H1 (cell line): ENCODE measurements at regions not wholly inside any gene's neighbourhood (a gene's known extent, or its start where the extent isn't known, plus 50 kb on each side); places are given as distances from the start of the nearest gene placed in this dataset.

Experiments
- CTCF ChIA-PET: fragments of 300-600 bp; sonication (Branson Sonifier 250); formaldehyde crosslinking; loops from one replicate; lab custom pipeline; 2021; ENCODE audit not compliant: partially characterized antibody; lab: Charles Lee
- POLR2A ChIA-PET: fragments of 300-600 bp; sonication (Branson Sonifier 250); formaldehyde crosslinking; loops from one replicate; lab custom pipeline; 2021; ENCODE audit warnings: inconsistent platforms; ENCODE audit not compliant: partially characterized antibody; lab: Charles Lee
- DNase-seq, 2 experiments: peaks; one replicate each; pipeline versions ENCODE4 v3.0.0 to v3.0.0-alpha.2; 2010 to 2022; ENCODE audit warnings: low spot score in 2 of 2, low read depth in 1 of 2, mixed read lengths in 1 of 2
- FAIRE-seq: peaks from 2 replicates; lab custom pipeline; 2011; peaks lifted over from hg19 to GRCh38; lab: Jason Lieb, UNC
- H2AFZ ChIP-seq: 2 replicates; pipeline ENCODE4 v1.8.1; 2012; ENCODE audit warnings: low read length, inconsistent platforms
- H2AK5ac ChIP-seq: 2 replicates; pipeline ENCODE4 v1.6.1; 2013; ENCODE audit warnings: low read depth, low read length
- H2BK120ac ChIP-seq: replicated peaks from 2 replicates; pipeline ENCODE3; 2013; ENCODE audit warnings: low read depth, low read length, inconsistent platforms
- H2BK12ac ChIP-seq: 2 replicates; pipeline ENCODE4 v1.6.1; 2013; ENCODE audit warnings: low read depth, low read length
- H2BK15ac ChIP-seq: 2 replicates; pipeline ENCODE4 v1.6.1; 2013; ENCODE audit warnings: low read length
- H2BK20ac ChIP-seq: 2 replicates; pipeline ENCODE4 v1.6.1; 2013; ENCODE audit warnings: low read length
- H2BK5ac ChIP-seq: 2 replicates; pipeline ENCODE4 v1.6.1; 2013; ENCODE audit warnings: low read depth, low read length
- H3K14ac ChIP-seq: 2 replicates; pipeline ENCODE4 v1.6.1; 2013; ENCODE audit warnings: inconsistent platforms; ENCODE audit not compliant: insufficient read length
- H3K18ac ChIP-seq: 2 replicates; pipeline ENCODE4 v1.6.1; 2013; ENCODE audit warnings: low read length; ENCODE audit errors: extremely low read depth
- H3K23ac ChIP-seq: 2 replicates; pipeline ENCODE4 v1.6.1; 2013; ENCODE audit warnings: inconsistent platforms; ENCODE audit not compliant: insufficient read length
- H3K23me2 ChIP-seq: 2 replicates; pipeline ENCODE4 v1.6.1; 2013; ENCODE audit warnings: low read depth, low read length
- H3K27ac ChIP-seq: 2 replicates; pipeline ENCODE4 v1.6.1; 2011; ENCODE audit warnings: low read depth, low read length, inconsistent platforms
- H3K27me3 ChIP-seq, 4 experiments: replicated peaks in 1 of 4; 1 replicate in 1 of 4; 2 replicates in 3 of 4; pipeline versions ENCODE4 v1.6.1 to v1.8.1; 2011 to 2013; ENCODE audit warnings: low read length in 3 of 4, mild to moderate bottlenecking in 3 of 4, inconsistent platforms in 2 of 4, mixed read lengths in 2 of 4, moderate library complexity in 1 of 4; ENCODE audit not compliant: control insufficient read depth in 3 of 4, insufficient read depth in 3 of 4; ENCODE audit errors: extremely low read depth in 1 of 4
- H3K36me3 ChIP-seq, 4 experiments: 2 replicates each; pipeline versions ENCODE4 v1.6.1 to v1.8.1; 2011 to 2013; ENCODE audit warnings: mild to moderate bottlenecking in 4 of 4, low read length in 3 of 4, moderate library complexity in 2 of 4, control low read depth in 1 of 4, inconsistent platforms in 1 of 4; ENCODE audit not compliant: insufficient read depth in 4 of 4, control insufficient read depth in 2 of 4
- H3K4ac ChIP-seq: replicated peaks from 2 replicates; pipeline ENCODE3; 2013; ENCODE audit warnings: low read length, low read depth, mixed read lengths, inconsistent platforms; ENCODE audit not compliant: insufficient read length
- H3K4me1 ChIP-seq, 4 experiments: replicated peaks in 1 of 4; 1 replicate in 1 of 4; 2 replicates in 3 of 4; pipeline versions ENCODE4 v1.6.1 to v1.8.1; 2011 to 2013; ENCODE audit warnings: low read length in 3 of 4, inconsistent platforms in 2 of 4, mixed read lengths in 1 of 4; ENCODE audit not compliant: insufficient read depth in 4 of 4, control insufficient read depth in 3 of 4
- H3K4me2 ChIP-seq, 2 experiments: 2 replicates each; pipeline versions ENCODE4 v1.6.1 to v1.8.1; 2011 to 2013; ENCODE audit warnings: low read depth in 2 of 2, low read length in 2 of 2, control low read depth in 1 of 2, inconsistent platforms in 1 of 2, mild to moderate bottlenecking in 1 of 2; ENCODE audit not compliant: insufficient read depth in 1 of 2
- H3K4me3 ChIP-seq, 4 experiments: fragments of 200-600, 300-600 bp in 1 of 4; sonication (generic), shearing (Covaris generic), sonication (Bioruptor Twin) in 1 of 4; 2 replicates each; pipeline versions ENCODE4 v1.5.1 to v1.8.1; 2011 to 2016; ENCODE audit warnings: low read length in 4 of 4, low read depth in 3 of 4, control low read depth in 2 of 4, inconsistent platforms in 2 of 4, mild to moderate bottlenecking in 2 of 4, mixed read lengths in 1 of 4, moderate library complexity in 1 of 4; ENCODE audit not compliant: insufficient read depth in 2 of 4; ENCODE audit errors: extremely low read depth in 1 of 4
- H3K56ac ChIP-seq: replicated peaks from 2 replicates; pipeline ENCODE3; 2013; ENCODE audit warnings: low read depth, mild to moderate bottlenecking, mixed read lengths, low read length, inconsistent platforms; ENCODE audit not compliant: insufficient read length
- H3K79me1 ChIP-seq: 2 replicates; pipeline ENCODE4 v1.6.1; 2013; ENCODE audit warnings: low read depth, low read length, control low read depth
- H3K79me2 ChIP-seq, 2 experiments: 2 replicates each; pipeline versions ENCODE4 v1.6.1 to v1.8.1; 2012 to 2013; ENCODE audit warnings: low read length in 2 of 2, mild to moderate bottlenecking in 2 of 2, inconsistent platforms in 1 of 2; ENCODE audit not compliant: insufficient read depth in 2 of 2, control insufficient read depth in 1 of 2
- H3K9ac ChIP-seq, 4 experiments: replicated peaks in 1 of 4; 1 replicate in 1 of 4; 2 replicates in 3 of 4; pipeline versions ENCODE4 v1.6.1 to v1.8.1; 2011 to 2013; ENCODE audit warnings: low read depth in 3 of 4, low read length in 3 of 4, control low read depth in 2 of 4, mild to moderate bottlenecking in 2 of 4, moderate library complexity in 2 of 4, inconsistent platforms in 1 of 4; ENCODE audit errors: extremely low read depth in 1 of 4
- H3K9me3 ChIP-seq, 2 experiments: 2 replicates each; pipeline versions ENCODE4 v1.6.1 to v1.8.1; 2012 to 2013; ENCODE audit warnings: mild to moderate bottlenecking in 2 of 2, moderate library complexity in 2 of 2, control low read depth in 1 of 2, inconsistent platforms in 1 of 2, low read depth in 1 of 2, low read length in 1 of 2, mixed read lengths in 1 of 2; ENCODE audit not compliant: insufficient read depth in 2 of 2
- H4K20me1 ChIP-seq, 2 experiments: replicated peaks in 1 of 2; 2 replicates each; pipeline versions ENCODE3 to v1.8.1; 2011 to 2013; ENCODE audit warnings: inconsistent platforms in 2 of 2, low read length in 2 of 2, mild to moderate bottlenecking in 1 of 2; ENCODE audit not compliant: insufficient read depth in 2 of 2, control insufficient read depth in 1 of 2
- H4K5ac ChIP-seq: 2 replicates; pipeline ENCODE4 v1.6.1; 2013; ENCODE audit warnings: low read length, low read depth, mixed read lengths, inconsistent platforms; ENCODE audit not compliant: insufficient read length
- H4K8ac ChIP-seq: 2 replicates; pipeline ENCODE4 v1.8.0; 2013; ENCODE audit warnings: mild to moderate bottlenecking, moderate library complexity, low read length, inconsistent platforms; ENCODE audit not compliant: insufficient read depth; ENCODE audit errors: extremely low read depth
- H4K91ac ChIP-seq: replicated peaks from 2 replicates; pipeline ENCODE3; 2013; ENCODE audit warnings: low read length, mixed read lengths, inconsistent platforms; ENCODE audit not compliant: insufficient read length
- CBX5 ChIP-seq: fragments of 300-800, 300-1000 bp; sonication (generic); IDR thresholded peaks from 2 replicates; pipeline ENCODE4 v1.7.1; 2016; ENCODE audit warnings: antibody characterized with exemption, low read length, low read depth
- CHD1 ChIP-seq: IDR thresholded peaks from 2 replicates; pipeline ENCODE4 v1.6.1; 2012; ENCODE audit warnings: low read depth, low read length, improper control_type of control experiment
- E2F6 ChIP-seq: IDR thresholded peaks from 2 replicates; pipeline ENCODE4 v1.6.1; 2012; ENCODE audit warnings: inconsistent platforms
- EP300 ChIP-seq, 2 experiments: IDR thresholded peaks; 1 replicate in 1 of 2; 2 replicates in 1 of 2; pipeline ENCODE4 v1.6.1; 2011 to 2012; ENCODE audit warnings: low read depth in 2 of 2, low read length in 2 of 2, mild to moderate bottlenecking in 2 of 2, borderline replicate concordance in 1 of 2, inconsistent platforms in 1 of 2, moderate library complexity in 1 of 2
- HDAC2 ChIP-seq, 2 experiments: fragments of 300-600 bp in 1 of 2; sonication (generic) in 1 of 2; IDR thresholded peaks; 2 replicates each; pipeline ENCODE4 v1.6.1; 2011 to 2012; ENCODE audit warnings: low read depth in 2 of 2, low read length in 2 of 2, mild to moderate bottlenecking in 2 of 2, moderate library complexity in 2 of 2, borderline replicate concordance in 1 of 2, inconsistent platforms in 1 of 2
- HDAC6 ChIP-seq: IDR thresholded peaks from one replicate; pipeline ENCODE4 v1.7.1; 2012; ENCODE audit warnings: low read depth, mild to moderate bottlenecking, inconsistent platforms, low read length, moderate library complexity
- KDM4A ChIP-seq: IDR thresholded peaks from one replicate; pipeline ENCODE4 v1.7.1; 2012; ENCODE audit warnings: low read depth, mild to moderate bottlenecking, moderate library complexity, low read length, inconsistent platforms; ENCODE audit not compliant: severe bottlenecking
- RNF2 ChIP-seq: fragments of 200-900, 300-1000 bp; sonication (generic); IDR thresholded peaks from 2 replicates; pipeline ENCODE4 v1.7.1; 2016; ENCODE audit warnings: borderline replicate concordance, low read depth, mild to moderate bottlenecking, antibody characterized with exemption, low read length; ENCODE audit not compliant: poor library complexity, severe bottlenecking; ENCODE audit errors: missing control alignments
- RXRA ChIP-seq: IDR thresholded peaks from 2 replicates; pipeline ENCODE4 v1.6.1; 2011; ENCODE audit warnings: low read depth, mild to moderate bottlenecking, low read length, moderate library complexity; ENCODE audit not compliant: insufficient read depth
- SIN3A ChIP-seq, 2 experiments: IDR thresholded peaks in 1 of 2; conservative IDR thresholded peaks in 1 of 2; 2 replicates each; pipeline ENCODE4 v1.6.1; 2011 to 2012; ENCODE audit warnings: low read length in 2 of 2, improper control_type of control experiment in 1 of 2, low read depth in 1 of 2, mild to moderate bottlenecking in 1 of 2
- SIX5 ChIP-seq: IDR thresholded peaks from 2 replicates; pipeline ENCODE4 v1.6.1; 2011; ENCODE audit warnings: mild to moderate bottlenecking, low read depth, low read length
- SP1 ChIP-seq: IDR thresholded peaks from 2 replicates; pipeline ENCODE4 v1.6.1; 2011; ENCODE audit warnings: low read depth, low read length
- TEAD4 ChIP-seq: IDR thresholded peaks from 2 replicates; pipeline ENCODE4 v1.6.1; 2012; ENCODE audit warnings: low read depth, low read length, inconsistent platforms, mixed read lengths
- YY1 ChIP-seq: IDR thresholded peaks from 2 replicates; pipeline ENCODE4 v1.6.1; 2011; ENCODE audit warnings: low read depth, mild to moderate bottlenecking, low read length
- WGBS, 2 experiments: shearing (Covaris generic) in 1 of 2; methylation state at CpG; one replicate each; pipeline versions ENCODE4 v1.1.6 to v1.1.7; 2013 to 2015; ENCODE audit warnings: low lambda C conversion rate in 2 of 2, mixed read lengths in 2 of 2, inconsistent platforms in 1 of 2, low coverage in 1 of 2, missing lambda C conversion rate in 1 of 2; ENCODE audit not compliant: insufficient replicate concordance in 2 of 2, insufficient coverage in 1 of 2, insufficient read length in 1 of 2; ENCODE audit errors: extremely low coverage in 1 of 2, missing lambda C conversion rate in 1 of 2; 5-methylcytosine and 5-hydroxymethylcytosine counted together

- H2BK120ac ChIP-seq: no peak overlapping the region
- no peak for DNase-seq
- H3K79me2 ChIP-seq: no peaks in the 10 kb centered on the region
- no peak overlapping the region for H2BK12ac ChIP-seq
- peaks cover 0 to 3% of the 10 kb centered on the region in 2 experiments for H4K20me1 ChIP-seq
- no peak overlapping the region for H2AFZ ChIP-seq
- WGBS, 2 experiments: 94% methylated on average over 16 of the region's 16 CpGs; no CpG with 5 or more reads in 1 of the 2 experiments
- no peaks in the 10 kb centered on the region for H3K9me3 ChIP-seq
- no peak overlapping the region for H3K18ac ChIP-seq
- POLR2A ChIA-PET: no interaction called here
- no peak overlapping the region for H2BK15ac ChIP-seq
- H4K8ac ChIP-seq: no peak overlapping the region
- H3K4me1 ChIP-seq: no peaks in the 10 kb centered on the region
- CTCF ChIA-PET: no interaction called here
- no peak overlapping the region for H4K91ac ChIP-seq
- no peak overlapping the region for H3K4ac ChIP-seq
- H3K23me2 ChIP-seq: peaks cover 4% of the 10 kb centered on the region
- H3K27ac ChIP-seq: no peak overlapping the region
- no peak overlapping the region for H3K14ac ChIP-seq
- no peak overlapping the region for H4K5ac ChIP-seq
- FAIRE-seq: no peak
- no peak overlapping the region for H3K4me2 ChIP-seq
- no peak overlapping the region for H2BK20ac ChIP-seq
- H3K4me3 ChIP-seq: no peak overlapping the region
- no peaks in the 10 kb centered on the region for H3K79me1 ChIP-seq
- no peak overlapping the region for H2AK5ac ChIP-seq
- H3K27me3 ChIP-seq: no peaks in the 10 kb centered on the region; a peak in 1 of 7 replicates
- no peak overlapping the region for H3K56ac ChIP-seq
- H3K23ac ChIP-seq: no peak overlapping the region
- no peak overlapping the region for H3K9ac ChIP-seq
- H3K36me3 ChIP-seq: no peaks in the 10 kb centered on the region; a peak in 1 of 8 replicates
- no peak overlapping the region for H2BK5ac ChIP-seq
- TF ChIP-seq HDAC2 (IDR thresholded peaks at IDR 0.05; ENCODE audit: borderline replicate concordance in 1 of 2, low read depth in 2 of 2, low read length in 2 of 2): no peak
- TF ChIP-seq HDAC6: no peak
- TF ChIP-seq KDM4A: no peak
- TF ChIP-seq CBX5: no peak
- TF ChIP-seq YY1: no peak
- TF ChIP-seq SIN3A (conservative IDR thresholded peaks at IDR 0.05 in 1 of 2, IDR thresholded peaks at IDR 0.05 in 1 of 2; ENCODE audit: low read depth in 1 of 2, low read length in 2 of 2): no peak
- TF ChIP-seq RXRA: no peak
- TF ChIP-seq E2F6: no peak
- no peak for TF ChIP-seq SP1
- no peak for TF ChIP-seq EP300 (IDR thresholded peaks at IDR 0.05; ENCODE audit: borderline replicate concordance in 1 of 2, low read depth in 2 of 2, low read length in 2 of 2)
- TF ChIP-seq SIX5: no peak
- no peak for TF ChIP-seq CHD1
- no peak for TF ChIP-seq RNF2
- no peak for TF ChIP-seq TEAD4
Measured at GRCh38 chr16:86844695-86845094, 266.3 kb downstream of the FOXL1 start.
